Common myeloid progenitor, CD34-positive (primary cell): ENCODE measurements at regions not wholly inside any gene's neighbourhood (a gene's known extent, or its start where the extent isn't known, plus 50 kb on each side); places are given as distances from the start of the nearest gene placed in this dataset.

Source experiments
- CTCF ChIA-PET: fragments of 350-600 bp; sonication (Branson Sonifier 250); formaldehyde crosslinking; loops from one replicate; lab custom pipeline; 2021; ENCODE audit warnings: antibody characterized with exemption; lab: Charles Lee
- POLR2A ChIA-PET: fragments of 350-600 bp; sonication (Branson Sonifier 250); formaldehyde crosslinking; loops from one replicate; lab custom pipeline; 2021; ENCODE audit warnings: antibody characterized with exemption; lab: Charles Lee
- DNase-seq, 3 donors: peaks; one replicate each; pipeline versions ENCODE4 v3.0.0 to v3.0.0-alpha.2; 2013
- H3K27ac ChIP-seq, 2 experiments: 1 replicate in 1 of 2; 2 replicates in 1 of 2; pipeline ENCODE4 v1.7.0; 2013; ENCODE audit warnings: inconsistent platforms in 2 of 2, low read length in 2 of 2, mild to moderate bottlenecking in 2 of 2, low read depth in 1 of 2, moderate library complexity in 1 of 2; ENCODE audit not compliant: severe bottlenecking in 2 of 2, insufficient read depth in 1 of 2, poor library complexity in 1 of 2
- H3K27me3 ChIP-seq, 5 experiments: replicated peaks in 2 of 5; 1 replicate in 3 of 5; 2 replicates in 2 of 5; pipeline versions ENCODE4 v1.6.1 to v1.7.0; 2013; ENCODE audit warnings: low read length in 4 of 5, mild to moderate bottlenecking in 2 of 5, moderate library complexity in 2 of 5, inconsistent platforms in 1 of 5; ENCODE audit not compliant: insufficient read depth in 5 of 5, control insufficient read depth in 4 of 5
- H3K36me3 ChIP-seq, 4 experiments: 1 replicate in 2 of 4; 2 replicates in 2 of 4; pipeline versions ENCODE4 v1.6.1 to v1.7.0; 2013; ENCODE audit warnings: low read length in 3 of 4, control low read depth in 1 of 4, mild to moderate bottlenecking in 1 of 4; ENCODE audit not compliant: control insufficient read depth in 4 of 4, insufficient read depth in 4 of 4
- H3K4me1 ChIP-seq, 4 experiments: 1 replicate in 3 of 4; 2 replicates in 1 of 4; pipeline versions ENCODE4 v1.6.1 to v1.7.1; 2013; ENCODE audit warnings: low read length in 3 of 4, mild to moderate bottlenecking in 3 of 4, control low read depth in 1 of 4, inconsistent platforms in 1 of 4, moderate library complexity in 1 of 4; ENCODE audit not compliant: control insufficient read depth in 4 of 4, insufficient read depth in 4 of 4; ENCODE audit errors: control extremely low read depth in 1 of 4
- H3K4me3 ChIP-seq, 7 experiments: 1 replicate in 4 of 7; 2 replicates in 3 of 7; pipeline versions ENCODE4 v1.5.1 to v1.7.0; 2013; ENCODE audit warnings: mild to moderate bottlenecking in 7 of 7, low read length in 6 of 7, moderate library complexity in 6 of 7, inconsistent platforms in 2 of 7, low read depth in 2 of 7, control low read depth in 1 of 7; ENCODE audit not compliant: insufficient read depth in 4 of 7, control insufficient read depth in 1 of 7; ENCODE audit errors: extremely low read depth in 1 of 7
- H3K9me3 ChIP-seq, 5 experiments: 1 replicate in 4 of 5; 2 replicates in 1 of 5; pipeline versions ENCODE4 v1.6.1 to v1.7.1; 2013; ENCODE audit warnings: low read length in 4 of 5, mild to moderate bottlenecking in 2 of 5, inconsistent platforms in 1 of 5, low read depth in 1 of 5, moderate library complexity in 1 of 5; ENCODE audit not compliant: control insufficient read depth in 4 of 5, insufficient read depth in 2 of 5; ENCODE audit errors: control extremely low read depth in 1 of 5
- WGBS: methylation state at CpG from one replicate; pipeline ENCODE4 v1.1.5; 2013; ENCODE audit not compliant: insufficient coverage; 5-methylcytosine and 5-hydroxymethylcytosine counted together

- WGBS = no CpG with 5 or more reads among the region's 3 CpGs
- Histone ChIP-seq H3K36me3 (no peaks in the 10 kb centered on the region), H3K27me3 (peaks cover 0 to 8% (median 4%) of the 10 kb centered on the region in 5 experiments), H3K27ac (no peak overlapping the region), H3K4me3 (no peak overlapping the region), H3K4me1 (no peaks in the 10 kb centered on the region), H3K9me3 (no peaks in the 10 kb centered on the region)
- ChIA-PET POLR2A (no interaction called here), CTCF (no interaction called here)
- DNase-seq = no peak
Observed at GRCh38 chr6:100103194-100103593, 109.2 kb upstream of the MCHR2 start.

- H3K9me3 ChIP-seq = no peaks in the 10 kb centered on the region
- 100% methylated on average over 2 of the region's 3 CpGs for WGBS
- no peak overlapping the region for H3K4me3 ChIP-seq
- ChIA-PET CTCF (interaction anchor here (0.9 to 3.3 kb wide), 3 partner anchors 9 to 99 kb away, joined by 3 to 8 read pairs (median 3); no protein-coding TSS in a partner anchor), POLR2A (no interaction called here)
- H3K4me1 ChIP-seq = no peaks in the 10 kb centered on the region
- no peaks in the 10 kb centered on the region for H3K36me3 ChIP-seq
- H3K27ac ChIP-seq = no peak overlapping the region
- H3K27me3 ChIP-seq = peaks cover 0 to 8% (median 7%) of the 10 kb centered on the region in 5 experiments
- DNase-seq = no peak
Observed at GRCh38 chr6:100101644-100102043, 107.6 kb upstream of the MCHR2 start.

- no peak for DNase-seq
- CTCF ChIA-PET = interaction anchor here (0.9 to 3.3 kb wide), 6 partner anchors 10 to 234 kb away, joined by 3 to 14 read pairs (median 4); no protein-coding TSS in a partner anchor
- Histone ChIP-seq H3K9me3 (no peaks in the 10 kb centered on the region), H3K27ac (no peak overlapping the region), H3K27me3 (peaks cover 0 to 5% (median 4%) of the 10 kb centered on the region in 5 experiments), H3K36me3 (no peaks in the 10 kb centered on the region), H3K4me1 (no peaks in the 10 kb centered on the region), H3K4me3 (no peak overlapping the region)
- POLR2A ChIA-PET = no interaction called here
Observed at GRCh38 chr6:100100776-100101175, 106.8 kb upstream of the MCHR2 start.

DNA sequence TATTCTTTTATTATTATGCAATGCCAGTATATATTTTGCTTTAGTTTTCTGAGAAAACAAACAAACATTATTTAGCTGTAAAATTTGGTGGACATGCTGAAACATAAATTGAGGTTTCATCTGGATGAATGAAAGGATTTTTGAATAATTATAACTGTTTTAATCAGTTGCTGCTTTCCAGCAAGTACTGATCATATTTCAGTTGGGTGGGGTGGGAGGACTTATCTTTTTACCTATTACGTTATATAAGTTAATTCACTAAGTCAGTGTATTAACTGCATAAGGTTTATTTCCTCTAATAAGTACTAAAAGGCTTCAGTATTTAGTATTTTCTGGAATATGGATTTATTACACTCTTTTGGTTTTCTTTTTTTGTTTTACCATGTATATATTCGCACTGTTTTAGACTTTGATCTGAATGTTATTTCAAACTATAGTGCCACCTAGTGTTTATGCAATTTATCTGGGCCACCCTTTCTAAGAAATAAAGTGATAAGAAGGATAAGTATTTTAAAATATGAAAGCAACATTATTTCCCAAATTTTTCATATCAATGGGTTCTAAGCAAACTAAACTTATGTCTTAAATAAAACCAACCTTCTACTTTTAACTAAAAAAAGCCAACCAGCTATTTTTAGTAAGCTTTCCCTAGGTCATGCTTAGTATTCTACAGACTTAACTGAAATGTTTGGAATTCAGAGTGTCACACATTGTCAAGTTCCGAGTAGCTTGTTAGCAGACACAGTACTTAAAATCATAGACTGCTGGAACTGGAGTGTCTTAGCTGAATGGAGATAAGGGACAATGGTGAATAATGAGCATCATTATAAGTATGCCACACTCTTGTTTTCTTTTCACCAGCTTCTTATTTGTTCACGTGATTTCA lies 105.4 kb upstream of the MCHR2 start:
- H3K4me1 ChIP-seq = no peaks in the 10 kb centered on the region
- CTCF ChIA-PET = interaction anchor here (0.5 to 3.3 kb wide), 6 partner anchors 17 to 232 kb away, joined by 3 to 14 read pairs (median 4); no protein-coding TSS in a partner anchor
- H3K27me3 ChIP-seq = peaks cover 0 to 8% (median 4%) of the 10 kb centered on the region in 5 experiments
- peak in 2 of 3 donors; percentile 30 to 33 for DNase-seq
- WGBS = no CpG with 5 or more reads among the region's 4 CpGs
- POLR2A ChIA-PET = no interaction called here
- H3K9me3 ChIP-seq = no peaks in the 10 kb centered on the region
- no peak overlapping the region for H3K4me3 ChIP-seq
- H3K27ac ChIP-seq = no peak overlapping the region
- H3K36me3 ChIP-seq = no peaks in the 10 kb centered on the region

- Histone ChIP-seq H3K27me3 (peaks cover 0 to 5% (median 2%) of the 10 kb centered on the region in 5 experiments), H3K4me3 (no peak overlapping the region), H3K27ac (no peak overlapping the region), H3K4me1 (no peaks in the 10 kb centered on the region), H3K36me3 (no peaks in the 10 kb centered on the region), H3K9me3 (no peaks in the 10 kb centered on the region)
- POLR2A ChIA-PET = no interaction called here
- CTCF ChIA-PET = interaction anchor here (0.9 to 1.4 kb wide), 2 partner anchors 9 to 25 kb away, joined by 3 read pairs; no protein-coding TSS in a partner anchor
- DNase-seq = no peak
Observed at GRCh38 chr6:100096936-100097335, 102.9 kb upstream of the MCHR2 start.

GRCh38 chr6:100096341-100096740 lies 102.3 kb upstream of the MCHR2 start:
- Histone ChIP-seq H3K9me3 (no peaks in the 10 kb centered on the region), H3K27ac (no peak overlapping the region), H3K4me3 (no peak overlapping the region), H3K27me3 (peaks cover 0 to 5% (median 2%) of the 10 kb centered on the region in 5 experiments), H3K4me1 (no peaks in the 10 kb centered on the region), H3K36me3 (no peaks in the 10 kb centered on the region)
- POLR2A ChIA-PET = no interaction called here
- DNase-seq = no peak
- CTCF ChIA-PET = interaction anchor here (0.9 to 1.4 kb wide), 2 partner anchors 10 to 25 kb away, joined by 3 read pairs; no protein-coding TSS in a partner anchor
- WGBS = 83% methylated on average over 1 of the region's 2 CpGs

- POLR2A ChIA-PET = no interaction called here
- CTCF ChIA-PET = no interaction called here
- Histone ChIP-seq H3K36me3 (no peaks in the 10 kb centered on the region), H3K4me1 (no peaks in the 10 kb centered on the region), H3K4me3 (no peak overlapping the region), H3K9me3 (no peaks in the 10 kb centered on the region), H3K27me3 (peaks cover 0 to 5% (median 0%) of the 10 kb centered on the region in 5 experiments), H3K27ac (no peak overlapping the region)
- WGBS = 100% methylated on average over 5 of the region's 6 CpGs
- no peak for DNase-seq
Observed at GRCh38 chr6:100093405-100093804, 99.4 kb upstream of the MCHR2 start.
